GM12878 (cell line): ENCODE measurements at regions not wholly inside any gene's neighbourhood (a gene's known extent, or its start where the extent isn't known, plus 50 kb on each side); places are given as distances from the start of the nearest gene placed in this dataset.

Source experiments
- ATAC-seq: fragments of 200-7000 bp; cut with Tn5 transposase; 3 replicates; pipeline ENCODE4 v1.9.1; 2020; ENCODE audit warnings: mild to moderate bottlenecking, moderate library complexity
- BruUV-seq: library from RNA; stranded (reverse); fragments of 400-500 nt; replicated peaks from 2 replicates; lab custom pipeline; 2021; lab: Mats Ljungman, UMichigan
- CTCF ChIA-PET: fragments of 300-600 bp; sonication (Branson Sonifier 250); formaldehyde crosslinking; extraction: SDS; loops from one replicate; lab custom pipeline; 2021; ENCODE audit warnings: inconsistent platforms; lab: Yijun Ruan, JAX
- POLR2A ChIA-PET: fragments of 350-600 bp; formaldehyde crosslinking; extraction: SDS; loops from one replicate; lab custom pipeline; 2021; ENCODE audit warnings: inconsistent platforms; lab: Charles Lee
- RAD21 ChIA-PET: fragments of 300-600 bp; sonication (Branson Sonifier 250); formaldehyde crosslinking; loops from one replicate; lab custom pipeline; 2023; ENCODE audit warnings: antibody characterized with exemption; ENCODE audit not compliant: unreplicated experiment; lab: Charles Lee
- SMC1A ChIA-PET: fragments of 300-600 bp; sonication (Branson Sonifier 250); formaldehyde crosslinking; loops from one replicate; lab custom pipeline; 2023; ENCODE audit not compliant: unreplicated experiment, uncharacterized antibody; lab: Charles Lee
- DNase-seq: peaks from one replicate; pipeline ENCODE4 v3.0.0-alpha.2; 2011; ENCODE audit warnings: low read depth, low spot score
- FAIRE-seq: peaks from 3 replicates; lab custom pipeline; 2011; peaks lifted over from hg19 to GRCh38; lab: Jason Lieb, UNC
- H2AFZ ChIP-seq: 2 replicates; pipeline ENCODE4 v1.6.0; 2011; ENCODE audit warnings: low read depth, low read length, control low read depth; ENCODE audit not compliant: control insufficient read depth
- H3K27ac ChIP-seq: 2 replicates; pipeline ENCODE4 v1.5.1; 2011; ENCODE audit warnings: control low read depth; ENCODE audit not compliant: control insufficient read depth, insufficient read depth
- H3K27me3 ChIP-seq, 2 experiments: replicated peaks in 1 of 2; 2 replicates each; pipeline versions ENCODE4 v1.6.0 to v1.6.1; 2011; ENCODE audit warnings: low read length in 1 of 2; ENCODE audit not compliant: control insufficient read depth in 2 of 2, insufficient read depth in 2 of 2
- H3K36me3 ChIP-seq, 2 experiments: 2 replicates each; pipeline ENCODE4 v1.5.1; 2011; ENCODE audit warnings: low read length in 1 of 2; ENCODE audit not compliant: control insufficient read depth in 2 of 2, insufficient read depth in 2 of 2
- H3K4me1 ChIP-seq: 2 replicates; pipeline ENCODE4 v1.6.1; 2011; ENCODE audit warnings: mild to moderate bottlenecking, low read length, moderate library complexity, mixed read lengths; ENCODE audit not compliant: control insufficient read depth, insufficient read depth
- H3K4me2 ChIP-seq: 2 replicates; pipeline ENCODE4 v1.6.0; 2011; ENCODE audit warnings: control low read depth; ENCODE audit not compliant: control insufficient read depth, insufficient read depth
- H3K4me3 ChIP-seq: fragments of 200-600 bp; sonication (generic); 2 replicates; pipeline ENCODE4 v1.5.1; 2016
- H3K79me2 ChIP-seq: 2 replicates; pipeline ENCODE4 v1.6.0; 2011; ENCODE audit warnings: low read length; ENCODE audit not compliant: control insufficient read depth, insufficient read depth
- H3K9ac ChIP-seq: 2 replicates; pipeline ENCODE4 v1.8.0; 2011; ENCODE audit warnings: low read length, control low read depth, mixed read lengths; ENCODE audit not compliant: control insufficient read depth, insufficient read depth
- H3K9me3 ChIP-seq: replicated peaks from 3 replicates; pipeline ENCODE4 v1.5.1; 2011; ENCODE audit warnings: mild to moderate bottlenecking, low read length; ENCODE audit not compliant: control insufficient read depth, insufficient read depth
- H4K20me1 ChIP-seq: 2 replicates; pipeline ENCODE4 v1.6.0; 2011; ENCODE audit not compliant: control insufficient read depth, insufficient read depth
- ATF7 ChIP-seq: fragments of 450-650 bp; IDR thresholded peaks from 2 replicates; pipeline ENCODE4 v1.6.1; 2016; ENCODE audit warnings: low read depth, mild to moderate bottlenecking
- CBFB ChIP-seq: IDR thresholded peaks from 2 replicates; pipeline ENCODE4 v1.6.1; 2016; ENCODE audit warnings: antibody characterized with exemption, low read depth
- CHD1 ChIP-seq: IDR thresholded peaks from 2 replicates; pipeline ENCODE4 v1.6.1; 2012; ENCODE audit warnings: low read depth, low read length, improper control_type of control experiment
- EED ChIP-seq: sonication (generic); IDR thresholded peaks from 2 replicates; pipeline ENCODE4 v1.6.1; 2016; ENCODE audit warnings: antibody characterized with exemption, low read depth
- EZH2 ChIP-seq: IDR thresholded peaks from 2 replicates; pipeline ENCODE4 v1.6.1; 2012; ENCODE audit warnings: low read depth, mild to moderate bottlenecking, control low read depth, inconsistent platforms, low read length, borderline replicate concordance; ENCODE audit not compliant: control insufficient read depth
- IRF4 ChIP-seq: IDR thresholded peaks from 2 replicates; pipeline ENCODE4 v1.6.1; 2011; ENCODE audit warnings: low read depth, low read length
- LARP7 ChIP-seq: fragments of 450-650 bp; IDR thresholded peaks from 2 replicates; pipeline ENCODE4 v1.6.1; 2017; ENCODE audit warnings: mild to moderate bottlenecking
- NFYB ChIP-seq: IDR thresholded peaks from 2 replicates; pipeline ENCODE4 v1.6.1; 2011; ENCODE audit warnings: low read depth, mild to moderate bottlenecking, low read length, improper control_type of control experiment, moderate library complexity; ENCODE audit not compliant: insufficient read depth
- NR2C1 ChIP-seq: fragments of 450-650 bp; IDR thresholded peaks from 2 replicates; pipeline ENCODE4 v1.6.1; 2017; ENCODE audit warnings: antibody characterized with exemption, mild to moderate bottlenecking, moderate library complexity
- PML ChIP-seq: IDR thresholded peaks from 2 replicates; pipeline ENCODE4 v1.6.1; 2012; ENCODE audit warnings: low read length, inconsistent platforms
- RUNX3 ChIP-seq: IDR thresholded peaks from 2 replicates; pipeline ENCODE4 v1.6.1; 2012; ENCODE audit warnings: low read length, inconsistent platforms
- SIN3A ChIP-seq: IDR thresholded peaks from 2 replicates; pipeline ENCODE4 v1.6.1; 2012; ENCODE audit warnings: low read depth, low read length, improper control_type of control experiment
- TCF12 ChIP-seq: IDR thresholded peaks from 2 replicates; pipeline ENCODE4 v1.6.1; 2011; ENCODE audit warnings: low read depth, mild to moderate bottlenecking, low read length
- TCF7 ChIP-seq: IDR thresholded peaks from 2 replicates; pipeline ENCODE4 v1.6.1; 2014; ENCODE audit warnings: antibody characterized with exemption, borderline replicate concordance
- WRNIP1 ChIP-seq: IDR thresholded peaks from 2 replicates; pipeline ENCODE4 v1.6.1; 2011; ENCODE audit warnings: low read depth, low read length, improper control_type of control experiment, borderline replicate concordance
- ZNF274 ChIP-seq: IDR thresholded peaks from one replicate; pipeline ENCODE4 v1.8.0; 2011; ENCODE audit not compliant: insufficient read length, insufficient read depth
- WGBS: methylation state at CpG from one replicate; pipeline ENCODE4 v1.1.6; 2016; ENCODE audit warnings: low lambda C conversion rate; ENCODE audit not compliant: insufficient replicate concordance, insufficient coverage; ENCODE audit errors: missing lambda C conversion rate; 5-methylcytosine and 5-hydroxymethylcytosine counted together
- in situ Hi-C: fragments of 300-500 bp; cut with MboI; formaldehyde crosslinking; loops from 9 replicates; pipeline ENCODE4 v1.14.3; 2018; ENCODE audit warnings: mixed read lengths
- intact Hi-C: fragments of 100-400 bp; cut with micrococcal nuclease; formaldehyde crosslinking; loops from one replicate; pipeline ENCODE4 v1.14.2; 2022; ENCODE audit not compliant: unreplicated experiment
- TF ChIP-seq, protein P1 (sequence below), 3 experiments: IDR thresholded peaks in 2 of 3; conservative IDR thresholded peaks in 1 of 3; 2 replicates each; pipeline ENCODE4 v1.5.1; 2011; ENCODE audit warnings: low read depth in 3 of 3, low read length in 3 of 3, mild to moderate bottlenecking in 3 of 3, control low read depth in 2 of 3, moderate library complexity in 2 of 3, inconsistent platforms in 1 of 3, mixed read lengths in 1 of 3; ENCODE audit not compliant: control insufficient read depth in 2 of 3, insufficient read depth in 1 of 3; ENCODE audit errors: extremely low read depth in 1 of 3

DNA sequence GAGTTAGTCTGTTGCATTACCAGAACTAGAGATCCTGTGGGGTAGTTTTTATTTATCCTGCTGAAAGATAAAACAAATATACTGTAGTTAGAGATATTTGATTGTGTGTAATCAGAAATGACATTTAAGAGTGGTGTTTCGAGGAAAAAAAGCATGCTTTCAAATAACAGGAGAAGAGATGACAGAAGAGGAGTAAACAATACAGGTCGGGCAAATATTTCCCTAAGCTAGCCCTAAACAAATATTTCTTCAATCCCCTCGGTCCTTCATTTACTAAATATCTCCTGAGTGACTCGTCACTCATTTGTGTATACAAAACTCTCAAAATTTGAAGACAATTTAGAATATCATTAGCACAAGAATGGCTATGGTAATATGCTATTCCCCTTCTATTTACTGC lies 219.7 kb upstream of the FERD3L start:
- no peak for ATAC-seq
- H4K20me1 ChIP-seq: no peaks in the 10 kb centered on the region

More for the DNA sequence above, 219.7 kb upstream of the FERD3L start:
- ChIA-PET SMC1A (no interaction called here), CTCF (no interaction called here), POLR2A (no interaction called here), RAD21 (no interaction called here)
- FAIRE-seq (no peak), DNase-seq (no peak)
- no peaks in the 10 kb centered on the region for H3K9me3 ChIP-seq
- H3K4me1 ChIP-seq: no peaks in the 10 kb centered on the region
- TF ChIP-seq TCF12 (no peak), LARP7 (no peak), WRNIP1 (no peak), IRF4 (no peak), RUNX3 (no peak), ZNF274 (no peak), CBFB (no peak), EED (no peak), NR2C1 (no peak), ATF7 (no peak), PML (no peak), CHD1 (no peak), NFYB (no peak), EZH2 (no peak), TCF7 (no peak), SIN3A (no peak)
- TF ChIP-seq, protein P1, sequence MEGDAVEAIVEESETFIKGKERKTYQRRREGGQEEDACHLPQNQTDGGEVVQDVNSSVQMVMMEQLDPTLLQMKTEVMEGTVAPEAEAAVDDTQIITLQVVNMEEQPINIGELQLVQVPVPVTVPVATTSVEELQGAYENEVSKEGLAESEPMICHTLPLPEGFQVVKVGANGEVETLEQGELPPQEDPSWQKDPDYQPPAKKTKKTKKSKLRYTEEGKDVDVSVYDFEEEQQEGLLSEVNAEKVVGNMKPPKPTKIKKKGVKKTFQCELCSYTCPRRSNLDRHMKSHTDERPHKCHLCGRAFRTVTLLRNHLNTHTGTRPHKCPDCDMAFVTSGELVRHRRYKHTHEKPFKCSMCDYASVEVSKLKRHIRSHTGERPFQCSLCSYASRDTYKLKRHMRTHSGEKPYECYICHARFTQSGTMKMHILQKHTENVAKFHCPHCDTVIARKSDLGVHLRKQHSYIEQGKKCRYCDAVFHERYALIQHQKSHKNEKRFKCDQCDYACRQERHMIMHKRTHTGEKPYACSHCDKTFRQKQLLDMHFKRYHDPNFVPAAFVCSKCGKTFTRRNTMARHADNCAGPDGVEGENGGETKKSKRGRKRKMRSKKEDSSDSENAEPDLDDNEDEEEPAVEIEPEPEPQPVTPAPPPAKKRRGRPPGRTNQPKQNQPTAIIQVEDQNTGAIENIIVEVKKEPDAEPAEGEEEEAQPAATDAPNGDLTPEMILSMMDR (IDR thresholded peaks at IDR 0.05 in 2 of 3, conservative IDR thresholded peaks at IDR 0.05 in 1 of 3; ENCODE audit: control insufficient read depth in 2 of 3, extremely low read depth in 1 of 3, insufficient read depth in 1 of 3, low read depth in 3 of 3, low read length in 3 of 3): no peak
- 3% methylated on average over 4 of the region's 4 CpGs for WGBS
- H3K4me2 ChIP-seq: no peak overlapping the region
- in situ Hi-C loops (no loop called here), intact Hi-C loops (no loop called here)
- no peak overlapping the region for H3K9ac ChIP-seq
- H3K36me3 ChIP-seq: no peaks in the 10 kb centered on the region
- H2AFZ ChIP-seq: no peak overlapping the region
- no peaks in the 10 kb centered on the region for H3K79me2 ChIP-seq
- BruUV-seq: no TSS peak
- H3K4me3 ChIP-seq: no peak overlapping the region
- no peak overlapping the region for H3K27ac ChIP-seq
- H3K27me3 ChIP-seq: no peaks in the 10 kb centered on the region
